H7 (cell line): ENCODE measurements at regions not wholly inside any gene's neighbourhood (a gene's known extent, or its start where the extent isn't known, plus 50 kb on each side); places are given as distances from the start of the nearest gene placed in this dataset.

Experiments used
- DNase-seq: peaks from one replicate; pipeline ENCODE4 v3.0.0; 2012
- H3K27me3 ChIP-seq: 2 replicates; pipeline ENCODE4 v1.6.0; 2011; ENCODE audit warnings: mild to moderate bottlenecking, low read length; ENCODE audit not compliant: control insufficient read depth, insufficient read depth
- H3K36me3 ChIP-seq: replicated peaks from 2 replicates; pipeline ENCODE4 v1.5.1; 2011; ENCODE audit warnings: low read length; ENCODE audit not compliant: control insufficient read depth, insufficient read depth
- H3K4me3 ChIP-seq: 2 replicates; pipeline ENCODE4 v1.5.1; 2011; ENCODE audit warnings: low read depth, mild to moderate bottlenecking, control low read depth, low read length, moderate library complexity; ENCODE audit not compliant: insufficient read depth

DNA sequence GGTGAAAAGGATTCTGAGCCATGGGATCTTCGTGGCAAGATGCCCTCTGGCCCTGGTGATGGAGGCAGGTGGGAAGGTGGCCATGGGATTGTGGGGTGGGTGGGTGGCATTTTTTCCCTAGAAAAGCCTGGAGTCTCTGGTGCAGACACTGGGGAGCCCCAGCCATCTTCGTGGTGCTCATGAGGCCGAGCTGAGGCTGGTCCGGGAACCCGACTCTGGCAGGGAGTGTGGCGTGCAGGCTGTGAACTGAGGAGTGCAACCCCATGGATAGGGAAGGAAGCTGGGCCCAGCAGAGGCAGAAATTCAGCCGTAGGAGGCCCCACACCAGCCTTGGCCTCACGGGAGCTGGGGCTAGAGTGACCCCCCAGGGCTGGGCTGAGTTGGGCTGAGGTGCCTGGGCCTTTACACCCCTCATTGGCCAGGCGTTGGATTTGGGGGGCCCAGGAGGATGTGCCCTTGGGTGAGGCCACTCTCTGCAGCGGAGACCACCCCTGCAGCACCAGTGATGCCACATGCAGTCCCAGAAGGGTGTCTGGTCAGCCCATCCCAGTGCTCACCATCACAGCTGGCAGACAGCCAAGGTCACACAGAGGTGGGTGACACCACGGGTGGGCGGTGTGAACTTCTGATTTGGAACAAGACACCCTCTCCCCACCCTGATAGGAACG lies 115.6 kb upstream of the HDAC4 start:
- Histone ChIP-seq H3K4me3 (no peak overlapping the region), H3K27me3 (no peaks in the 10 kb centered on the region), H3K36me3 (no peaks in the 10 kb centered on the region)
- no peak for DNase-seq

DNA sequence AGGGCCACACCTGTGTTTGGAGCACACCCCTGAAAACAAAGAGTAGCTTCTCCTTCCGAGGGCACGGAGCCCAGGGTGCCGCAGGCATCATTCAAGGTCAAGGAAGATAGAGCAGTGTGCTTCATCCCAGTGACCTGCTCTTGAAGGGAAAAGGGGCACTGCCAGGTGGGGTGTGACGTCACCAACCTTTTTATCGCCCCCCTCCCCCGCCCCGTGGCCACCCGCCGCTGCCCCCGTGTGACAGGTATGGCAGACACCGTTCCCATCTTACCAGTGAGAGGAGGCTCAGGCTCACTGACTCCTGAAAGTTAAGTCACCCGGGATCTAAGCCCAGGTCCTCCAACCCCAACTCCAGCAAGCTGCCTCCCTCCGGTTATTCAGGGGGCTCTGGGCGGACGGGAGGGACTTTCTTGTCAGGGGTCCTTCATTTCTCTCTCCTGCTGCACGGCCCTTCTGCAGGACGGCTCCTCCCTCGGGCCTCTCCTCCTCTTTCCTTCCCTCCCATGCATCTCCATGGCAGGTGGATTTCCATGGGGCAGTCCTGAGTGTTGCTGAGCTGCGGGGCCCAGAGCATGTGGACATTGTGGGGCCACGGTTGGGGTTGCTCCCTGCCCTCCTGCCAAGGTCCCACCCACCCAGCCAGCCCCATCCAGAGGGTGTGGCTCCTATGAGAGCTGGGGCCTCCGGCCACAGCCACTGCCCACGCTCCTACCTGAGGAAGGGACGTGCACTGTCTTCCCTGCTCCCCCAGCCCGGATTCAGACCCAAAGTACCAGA lies 114.1 kb upstream of the HDAC4 start:
- Histone ChIP-seq H3K36me3 (no peaks in the 10 kb centered on the region), H3K27me3 (no peaks in the 10 kb centered on the region), H3K4me3 (no peak overlapping the region)
- DNase-seq, result peak; percentile 90

DNA sequence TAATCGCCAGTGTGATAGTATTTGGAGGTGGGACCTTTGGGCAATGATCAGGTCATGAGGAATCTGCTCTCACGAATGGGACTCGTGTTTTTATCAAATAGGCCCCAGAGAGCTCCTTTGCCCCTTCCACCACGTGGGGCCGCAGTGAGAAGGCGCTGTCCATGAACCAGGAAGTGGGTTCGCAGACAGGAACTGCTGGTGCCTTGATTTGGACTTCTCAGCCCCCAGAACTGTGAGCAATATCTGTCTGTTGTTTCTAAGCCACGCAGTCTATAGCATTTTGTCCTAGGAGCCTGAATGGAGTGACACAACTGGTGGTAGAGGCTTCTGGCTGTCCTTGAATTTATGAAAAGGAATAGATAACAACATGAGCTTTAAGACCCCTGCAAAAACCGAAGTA lies 111.2 kb upstream of the HDAC4 start:
- Histone ChIP-seq H3K36me3 (no peaks in the 10 kb centered on the region), H3K4me3 (no peak overlapping the region), H3K27me3 (no peaks in the 10 kb centered on the region)
- no peak for DNase-seq

DNA sequence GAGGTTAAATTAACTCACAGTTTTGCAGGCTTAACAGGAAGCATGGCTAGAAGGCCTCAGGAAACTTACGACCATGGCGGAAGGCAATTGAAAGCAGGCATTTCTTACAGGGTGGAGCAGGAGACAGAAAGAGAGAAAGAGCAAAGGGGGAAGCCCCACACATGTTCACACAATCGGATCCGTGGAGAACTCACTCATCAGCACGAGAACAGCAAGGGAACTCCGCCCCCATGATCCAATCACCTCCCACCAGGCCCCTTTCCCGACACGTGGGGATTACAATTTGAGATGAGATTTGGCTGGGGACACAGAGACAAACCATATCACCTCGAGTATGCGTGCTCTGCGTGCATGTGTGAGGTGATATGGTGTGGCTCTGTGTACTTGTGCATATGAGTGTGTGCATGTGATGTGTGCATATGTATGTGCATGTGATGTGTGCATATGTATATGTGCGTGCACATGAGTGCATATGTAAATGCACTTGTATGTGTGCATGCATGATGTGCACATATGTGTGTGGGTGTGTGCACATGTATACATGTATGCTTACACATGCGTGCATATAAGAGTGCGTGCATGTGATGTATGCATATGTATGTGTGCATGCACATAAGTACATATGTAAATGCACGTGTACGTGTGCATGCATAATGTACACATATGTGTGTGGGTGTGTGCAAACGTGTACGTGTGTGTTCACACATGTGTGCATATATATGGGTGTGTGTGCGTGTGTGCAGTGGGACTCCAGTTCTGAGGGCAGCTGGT lies 108.7 kb upstream of the HDAC4 start:
- no peak overlapping the region for H3K4me3 ChIP-seq
- H3K36me3 ChIP-seq, result no peaks in the 10 kb centered on the region
- no peaks in the 10 kb centered on the region for H3K27me3 ChIP-seq
- no peak for DNase-seq

DNA sequence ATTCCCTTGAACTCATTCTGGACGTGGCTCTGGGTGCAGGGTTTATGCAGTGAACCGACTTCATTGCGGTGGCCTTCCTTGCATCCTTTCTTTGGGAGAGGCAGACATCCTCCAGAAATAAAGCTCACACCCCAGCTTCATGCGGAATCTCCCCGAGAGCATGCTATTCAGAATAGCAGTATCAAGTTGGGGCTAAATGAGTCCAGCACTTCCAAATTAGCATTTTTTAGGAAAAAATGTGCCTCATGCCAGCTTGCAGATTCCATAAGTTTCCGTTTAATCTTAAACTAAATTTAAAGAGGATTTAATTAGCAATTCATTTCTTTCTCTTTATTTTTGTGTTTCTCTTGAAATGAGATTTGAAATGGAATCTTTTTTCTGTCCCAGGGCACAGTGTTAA lies 107.4 kb upstream of the HDAC4 start:
- Histone ChIP-seq H3K4me3 (no peak overlapping the region), H3K36me3 (no peaks in the 10 kb centered on the region), H3K27me3 (no peaks in the 10 kb centered on the region)
- DNase-seq, result no peak

DNA sequence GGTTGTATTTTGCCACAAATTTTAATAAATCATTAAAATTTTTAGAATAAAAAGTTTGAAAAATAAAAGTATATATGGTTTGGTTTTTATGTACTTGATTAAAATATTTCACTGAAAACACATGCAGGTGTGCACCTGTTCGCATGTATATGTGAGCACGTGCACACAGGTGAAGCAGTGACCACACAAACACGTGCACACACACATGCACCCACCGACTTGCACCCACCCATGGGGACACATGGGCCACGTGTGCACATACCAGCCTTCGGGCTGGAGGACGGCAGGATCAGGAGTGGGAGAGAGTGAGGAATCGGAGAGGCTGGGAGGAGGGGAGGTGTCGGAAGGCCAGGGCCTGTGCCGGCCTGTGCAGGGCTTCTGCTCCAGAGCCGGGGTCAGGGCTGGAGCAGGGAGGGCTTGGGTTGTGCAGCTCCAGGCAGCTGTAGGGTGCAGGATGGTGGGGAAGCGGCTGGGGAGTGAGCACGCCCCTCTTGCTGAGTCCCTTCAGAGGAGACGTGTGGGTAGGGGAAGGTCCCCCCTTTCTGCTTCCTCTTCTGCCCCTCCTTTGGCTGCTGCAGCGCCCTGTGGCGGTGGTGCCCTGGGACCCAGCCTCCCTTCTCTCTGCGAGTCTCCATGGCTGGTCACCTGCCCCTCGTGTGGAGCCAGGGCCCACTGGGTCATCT lies 106.9 kb upstream of the HDAC4 start:
- Histone ChIP-seq H3K4me3 (no peak overlapping the region), H3K27me3 (no peaks in the 10 kb centered on the region), H3K36me3 (no peaks in the 10 kb centered on the region)
- DNase-seq, result no peak

DNA sequence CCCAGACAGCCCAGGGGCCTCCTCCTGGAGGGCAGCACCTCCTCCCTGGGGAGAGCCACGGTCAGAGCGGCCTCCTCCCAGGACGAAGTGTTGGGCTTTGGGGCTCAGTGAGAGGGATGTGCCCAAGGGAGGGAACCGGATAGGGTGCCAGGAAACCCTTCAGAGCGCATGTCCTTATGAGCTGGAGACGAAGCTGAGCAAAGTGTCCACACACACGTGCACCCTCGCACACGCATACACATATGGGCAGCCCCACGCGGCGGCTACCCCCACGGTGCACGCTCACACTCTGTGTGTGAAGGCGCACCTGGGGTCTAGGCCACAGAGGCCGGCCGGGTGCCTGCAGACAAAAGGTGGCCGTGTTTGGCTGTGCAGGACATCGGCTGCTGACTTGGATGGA lies 106.1 kb upstream of the HDAC4 start:
- DNase-seq, result no peak
- no peak overlapping the region for H3K4me3 ChIP-seq
- H3K36me3 ChIP-seq, result no peaks in the 10 kb centered on the region
- H3K27me3 ChIP-seq, result no peaks in the 10 kb centered on the region

DNA sequence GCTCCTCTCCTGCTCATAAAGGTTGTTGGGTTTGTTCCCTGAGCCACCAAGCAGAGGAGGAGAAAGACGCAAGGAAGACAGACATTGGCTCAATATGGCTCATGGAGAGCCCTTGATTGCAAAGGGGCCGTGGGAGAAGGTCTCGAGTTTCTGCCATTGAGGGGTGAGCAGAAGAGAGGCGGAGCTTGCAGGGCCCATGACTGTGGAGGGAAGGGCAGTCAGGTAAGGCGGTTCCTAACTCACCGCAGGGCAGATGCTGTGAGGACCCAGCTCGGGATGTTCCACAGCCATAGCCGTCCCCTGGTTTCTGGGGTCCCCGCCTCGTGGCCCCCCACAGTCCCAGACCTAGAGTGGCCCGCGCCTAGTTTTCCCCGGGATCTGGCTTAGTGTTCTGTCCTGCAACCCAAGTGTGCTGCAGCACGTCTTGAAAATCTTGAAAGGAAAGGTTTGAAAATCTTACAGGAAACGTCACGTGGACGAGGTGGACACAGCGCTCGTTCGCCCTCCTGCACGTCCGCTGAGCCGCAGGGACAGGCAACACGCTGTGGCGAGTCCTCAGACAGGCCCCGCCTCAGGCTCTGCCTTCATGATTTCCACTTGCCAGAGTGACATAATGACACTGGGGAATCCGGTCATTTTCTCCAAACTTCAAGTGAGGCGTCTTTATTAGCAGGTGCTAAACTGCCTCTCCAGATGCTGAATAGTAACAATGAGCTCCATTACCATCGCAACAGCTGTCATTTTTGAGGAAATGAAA lies 105.5 kb upstream of the HDAC4 start:
- H3K36me3 ChIP-seq, result no peaks in the 10 kb centered on the region
- H3K27me3 ChIP-seq, result no peaks in the 10 kb centered on the region
- peak; percentile 81 for DNase-seq
- H3K4me3 ChIP-seq, result no peak overlapping the region

DNA sequence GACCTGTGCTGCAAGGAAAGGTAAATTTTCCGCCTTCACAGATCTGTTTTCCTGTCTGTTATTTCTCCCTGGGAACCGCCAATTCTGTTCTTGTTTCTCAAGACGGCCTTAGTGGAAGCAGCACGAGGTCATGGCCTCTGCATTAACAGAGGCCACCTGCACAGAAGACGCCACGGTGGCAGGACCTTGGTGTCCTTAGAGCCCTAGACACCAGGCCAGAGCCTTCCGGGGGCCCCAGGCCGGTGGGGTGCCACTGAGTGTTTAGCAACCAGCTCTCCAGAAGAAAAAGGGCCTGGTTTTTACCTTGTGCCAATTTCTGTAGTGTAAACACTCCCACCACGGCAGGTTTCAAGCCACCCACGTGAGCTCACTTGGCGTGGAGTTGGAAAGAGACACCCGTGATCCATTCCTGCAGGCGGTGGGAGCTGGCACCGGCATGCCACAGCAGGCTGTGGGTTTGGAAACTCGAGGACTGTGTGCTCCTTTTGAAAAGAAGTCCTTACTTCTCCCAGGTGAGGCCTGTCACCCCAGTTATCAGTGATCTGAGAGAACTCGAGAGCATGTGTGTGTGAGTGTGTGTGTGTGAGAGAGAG lies 103.9 kb upstream of the HDAC4 start:
- no peaks in the 10 kb centered on the region for H3K27me3 ChIP-seq
- H3K4me3 ChIP-seq, result no peak overlapping the region
- DNase-seq, result no peak
- no peaks in the 10 kb centered on the region for H3K36me3 ChIP-seq

DNA sequence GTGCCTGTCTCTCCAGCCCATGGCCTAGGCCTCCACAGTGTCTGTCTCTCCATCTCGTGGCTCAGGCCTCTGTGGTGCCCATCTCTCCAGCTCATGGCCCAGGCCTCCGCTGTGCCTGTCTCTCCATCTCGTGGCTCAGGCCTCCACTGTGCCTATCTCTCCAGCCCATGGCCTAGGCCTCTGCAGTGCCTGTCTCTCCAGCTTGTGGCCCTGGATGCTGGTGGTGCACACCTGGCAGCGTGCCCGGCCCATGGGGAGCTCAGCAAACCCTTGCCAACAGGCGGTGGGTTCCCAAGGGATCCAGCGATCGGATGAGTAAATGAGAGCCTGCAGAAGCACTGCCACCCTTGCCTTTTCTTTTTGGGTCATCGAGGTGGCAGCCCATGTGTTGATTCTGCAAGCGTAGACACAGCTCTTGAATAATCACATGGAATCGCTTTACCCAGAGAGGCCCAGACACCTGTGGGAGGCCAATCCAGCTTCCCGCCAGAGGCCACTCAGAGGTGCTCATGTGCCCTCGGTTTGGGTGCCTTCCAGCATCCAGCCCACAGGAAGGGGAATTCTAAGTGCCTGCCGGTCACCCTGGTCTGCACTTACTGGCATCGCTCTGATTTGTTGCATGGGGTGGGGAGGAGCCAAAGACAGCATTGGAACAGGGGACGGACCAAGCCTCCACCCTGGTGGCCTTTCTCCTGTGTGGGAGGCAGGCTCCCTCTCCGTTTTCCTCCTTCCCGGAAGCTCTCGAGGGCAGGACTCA lies 101.8 kb upstream of the HDAC4 start:
- DNase-seq, result no peak
- no peaks in the 10 kb centered on the region for H3K36me3 ChIP-seq
- H3K27me3 ChIP-seq, result no peaks in the 10 kb centered on the region
- no peak overlapping the region for H3K4me3 ChIP-seq

DNA sequence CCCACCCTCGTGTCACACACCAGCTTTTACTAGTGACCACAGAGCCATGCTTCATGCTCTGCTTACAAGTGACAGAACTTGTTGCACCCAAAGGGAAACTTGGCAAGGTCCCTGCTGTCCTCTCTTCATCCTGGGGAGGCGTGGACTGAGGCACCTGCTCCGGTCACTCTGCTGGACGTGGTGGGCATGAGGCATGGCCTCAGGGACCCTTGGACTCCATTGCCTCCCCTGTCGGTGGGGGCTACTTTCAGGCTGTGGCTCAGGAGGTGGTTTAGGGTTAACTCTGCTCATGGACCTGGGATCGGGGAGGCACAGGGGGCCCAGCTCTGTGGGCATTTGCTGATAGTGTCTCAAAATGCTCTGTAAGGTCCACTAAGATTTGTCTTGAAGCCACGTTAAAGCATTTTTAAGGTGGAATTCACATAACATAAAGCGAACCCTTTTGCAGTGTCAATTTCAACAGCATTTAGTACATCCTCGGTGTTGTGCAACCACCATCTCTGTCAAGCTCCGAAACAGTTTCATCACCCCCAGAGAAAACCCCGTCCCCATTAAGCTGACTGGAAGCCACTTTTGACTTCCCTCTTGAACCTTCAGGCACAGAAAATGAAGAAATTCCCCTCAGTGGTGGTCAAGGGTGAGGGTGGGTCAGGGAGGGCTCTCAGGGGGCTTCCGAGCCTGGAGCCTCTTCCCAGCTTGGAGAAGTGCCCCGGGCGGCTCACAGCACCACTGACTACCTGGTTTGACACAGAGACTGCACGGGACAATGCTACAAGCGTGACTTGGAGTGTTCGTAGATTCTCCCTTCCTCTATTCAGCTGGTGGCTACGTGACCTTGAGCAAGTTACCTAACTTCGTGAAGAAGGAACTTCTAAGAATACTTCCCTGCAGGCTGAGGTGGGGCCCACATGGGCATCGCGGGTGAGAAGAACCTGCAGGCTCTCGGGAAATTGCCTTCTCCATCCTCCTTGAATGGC lies 100.0 kb upstream of the HDAC4 start:
- Histone ChIP-seq H3K27me3 (no peaks in the 10 kb centered on the region), H3K36me3 (no peaks in the 10 kb centered on the region), H3K4me3 (no peak overlapping the region)
- no peak for DNase-seq

DNA sequence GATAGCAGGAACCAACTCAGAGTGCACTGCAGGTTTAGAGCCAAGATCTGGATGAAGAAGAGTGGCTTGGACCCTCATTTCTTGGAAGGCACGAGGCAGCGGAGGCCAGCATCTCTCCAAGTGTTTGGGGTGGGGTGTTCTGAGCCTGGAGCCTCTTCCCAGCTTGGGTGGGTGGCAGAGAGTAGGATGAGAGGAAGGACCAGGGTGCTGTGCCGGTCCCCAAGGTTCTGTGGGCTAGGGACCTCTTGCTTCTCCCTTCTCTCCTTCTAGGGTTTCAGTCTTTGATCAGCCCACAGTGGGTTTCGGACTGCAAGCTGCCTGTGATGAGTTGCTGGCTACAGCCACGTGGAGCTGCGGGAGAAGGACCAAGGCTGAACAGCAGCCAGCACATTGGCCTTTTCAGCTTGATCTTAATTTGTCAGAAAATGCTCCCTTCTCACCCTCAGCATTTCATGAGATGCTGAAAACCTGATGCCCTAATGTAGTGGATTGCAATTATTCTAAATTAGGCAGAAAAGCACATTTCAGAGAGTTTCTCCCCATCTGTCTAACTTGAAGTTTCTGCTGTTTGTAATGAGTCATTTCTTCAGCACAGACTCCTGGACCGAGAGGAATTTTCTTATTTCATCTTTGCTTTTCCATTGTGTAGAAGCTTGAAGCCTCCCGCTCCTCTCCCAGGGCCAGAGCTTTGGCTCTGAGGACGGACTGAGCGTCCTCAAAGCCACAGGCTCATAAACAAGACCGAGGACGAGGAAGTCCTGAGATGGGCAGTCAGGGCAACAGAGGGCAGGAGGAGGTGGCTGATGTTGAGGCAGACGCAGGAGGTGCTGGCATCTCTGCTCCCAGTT lies 99.1 kb upstream of the HDAC4 start:
- no peak overlapping the region for H3K4me3 ChIP-seq
- no peaks in the 10 kb centered on the region for H3K27me3 ChIP-seq
- no peak for DNase-seq
- H3K36me3 ChIP-seq, result no peaks in the 10 kb centered on the region
